H1 (cell line): ENCODE measurements at regions not wholly inside any gene's neighbourhood (a gene's known extent, or its start where the extent isn't known, plus 50 kb on each side); places are given as distances from the start of the nearest gene placed in this dataset.

ENCODE experiments used
- CTCF ChIA-PET: fragments of 300-600 bp; sonication (Branson Sonifier 250); formaldehyde crosslinking; loops from one replicate; lab custom pipeline; 2021; ENCODE audit not compliant: partially characterized antibody; lab: Charles Lee
- POLR2A ChIA-PET: fragments of 300-600 bp; sonication (Branson Sonifier 250); formaldehyde crosslinking; loops from one replicate; lab custom pipeline; 2021; ENCODE audit warnings: inconsistent platforms; ENCODE audit not compliant: partially characterized antibody; lab: Charles Lee
- DNase-seq, 2 experiments: peaks; one replicate each; pipeline versions ENCODE4 v3.0.0 to v3.0.0-alpha.2; 2010 to 2022; ENCODE audit warnings: low spot score in 2 of 2, low read depth in 1 of 2, mixed read lengths in 1 of 2
- FAIRE-seq: peaks from 2 replicates; lab custom pipeline; 2011; peaks lifted over from hg19 to GRCh38; lab: Jason Lieb, UNC
- H2AFZ ChIP-seq: 2 replicates; pipeline ENCODE4 v1.8.1; 2012; ENCODE audit warnings: low read length, inconsistent platforms
- H2AK5ac ChIP-seq: 2 replicates; pipeline ENCODE4 v1.6.1; 2013; ENCODE audit warnings: low read depth, low read length
- H2BK120ac ChIP-seq: replicated peaks from 2 replicates; pipeline ENCODE3; 2013; ENCODE audit warnings: low read depth, low read length, inconsistent platforms
- H2BK12ac ChIP-seq: 2 replicates; pipeline ENCODE4 v1.6.1; 2013; ENCODE audit warnings: low read depth, low read length
- H2BK15ac ChIP-seq: 2 replicates; pipeline ENCODE4 v1.6.1; 2013; ENCODE audit warnings: low read length
- H2BK20ac ChIP-seq: 2 replicates; pipeline ENCODE4 v1.6.1; 2013; ENCODE audit warnings: low read length
- H2BK5ac ChIP-seq: 2 replicates; pipeline ENCODE4 v1.6.1; 2013; ENCODE audit warnings: low read depth, low read length
- H3K14ac ChIP-seq: 2 replicates; pipeline ENCODE4 v1.6.1; 2013; ENCODE audit warnings: inconsistent platforms; ENCODE audit not compliant: insufficient read length
- H3K18ac ChIP-seq: 2 replicates; pipeline ENCODE4 v1.6.1; 2013; ENCODE audit warnings: low read length; ENCODE audit errors: extremely low read depth
- H3K23ac ChIP-seq: 2 replicates; pipeline ENCODE4 v1.6.1; 2013; ENCODE audit warnings: inconsistent platforms; ENCODE audit not compliant: insufficient read length
- H3K23me2 ChIP-seq: 2 replicates; pipeline ENCODE4 v1.6.1; 2013; ENCODE audit warnings: low read depth, low read length
- H3K27ac ChIP-seq: 2 replicates; pipeline ENCODE4 v1.6.1; 2011; ENCODE audit warnings: low read depth, low read length, inconsistent platforms
- H3K27me3 ChIP-seq, 4 experiments: replicated peaks in 1 of 4; 1 replicate in 1 of 4; 2 replicates in 3 of 4; pipeline versions ENCODE4 v1.6.1 to v1.8.1; 2011 to 2013; ENCODE audit warnings: low read length in 3 of 4, mild to moderate bottlenecking in 3 of 4, inconsistent platforms in 2 of 4, mixed read lengths in 2 of 4, moderate library complexity in 1 of 4; ENCODE audit not compliant: control insufficient read depth in 3 of 4, insufficient read depth in 3 of 4; ENCODE audit errors: extremely low read depth in 1 of 4
- H3K36me3 ChIP-seq, 4 experiments: 2 replicates each; pipeline versions ENCODE4 v1.6.1 to v1.8.1; 2011 to 2013; ENCODE audit warnings: mild to moderate bottlenecking in 4 of 4, low read length in 3 of 4, moderate library complexity in 2 of 4, control low read depth in 1 of 4, inconsistent platforms in 1 of 4; ENCODE audit not compliant: insufficient read depth in 4 of 4, control insufficient read depth in 2 of 4
- H3K4ac ChIP-seq: replicated peaks from 2 replicates; pipeline ENCODE3; 2013; ENCODE audit warnings: low read length, low read depth, mixed read lengths, inconsistent platforms; ENCODE audit not compliant: insufficient read length
- H3K4me1 ChIP-seq, 4 experiments: replicated peaks in 1 of 4; 1 replicate in 1 of 4; 2 replicates in 3 of 4; pipeline versions ENCODE4 v1.6.1 to v1.8.1; 2011 to 2013; ENCODE audit warnings: low read length in 3 of 4, inconsistent platforms in 2 of 4, mixed read lengths in 1 of 4; ENCODE audit not compliant: insufficient read depth in 4 of 4, control insufficient read depth in 3 of 4
- H3K4me2 ChIP-seq, 2 experiments: 2 replicates each; pipeline versions ENCODE4 v1.6.1 to v1.8.1; 2011 to 2013; ENCODE audit warnings: low read depth in 2 of 2, low read length in 2 of 2, control low read depth in 1 of 2, inconsistent platforms in 1 of 2, mild to moderate bottlenecking in 1 of 2; ENCODE audit not compliant: insufficient read depth in 1 of 2
- H3K4me3 ChIP-seq, 4 experiments: fragments of 200-600, 300-600 bp in 1 of 4; sonication (generic), shearing (Covaris generic), sonication (Bioruptor Twin) in 1 of 4; 2 replicates each; pipeline versions ENCODE4 v1.5.1 to v1.8.1; 2011 to 2016; ENCODE audit warnings: low read length in 4 of 4, low read depth in 3 of 4, control low read depth in 2 of 4, inconsistent platforms in 2 of 4, mild to moderate bottlenecking in 2 of 4, mixed read lengths in 1 of 4, moderate library complexity in 1 of 4; ENCODE audit not compliant: insufficient read depth in 2 of 4; ENCODE audit errors: extremely low read depth in 1 of 4
- H3K56ac ChIP-seq: replicated peaks from 2 replicates; pipeline ENCODE3; 2013; ENCODE audit warnings: low read depth, mild to moderate bottlenecking, mixed read lengths, low read length, inconsistent platforms; ENCODE audit not compliant: insufficient read length
- H3K79me1 ChIP-seq: 2 replicates; pipeline ENCODE4 v1.6.1; 2013; ENCODE audit warnings: low read depth, low read length, control low read depth
- H3K79me2 ChIP-seq, 2 experiments: 2 replicates each; pipeline versions ENCODE4 v1.6.1 to v1.8.1; 2012 to 2013; ENCODE audit warnings: low read length in 2 of 2, mild to moderate bottlenecking in 2 of 2, inconsistent platforms in 1 of 2; ENCODE audit not compliant: insufficient read depth in 2 of 2, control insufficient read depth in 1 of 2
- H3K9ac ChIP-seq, 4 experiments: replicated peaks in 1 of 4; 1 replicate in 1 of 4; 2 replicates in 3 of 4; pipeline versions ENCODE4 v1.6.1 to v1.8.1; 2011 to 2013; ENCODE audit warnings: low read depth in 3 of 4, low read length in 3 of 4, control low read depth in 2 of 4, mild to moderate bottlenecking in 2 of 4, moderate library complexity in 2 of 4, inconsistent platforms in 1 of 4; ENCODE audit errors: extremely low read depth in 1 of 4
- H3K9me3 ChIP-seq, 2 experiments: 2 replicates each; pipeline versions ENCODE4 v1.6.1 to v1.8.1; 2012 to 2013; ENCODE audit warnings: mild to moderate bottlenecking in 2 of 2, moderate library complexity in 2 of 2, control low read depth in 1 of 2, inconsistent platforms in 1 of 2, low read depth in 1 of 2, low read length in 1 of 2, mixed read lengths in 1 of 2; ENCODE audit not compliant: insufficient read depth in 2 of 2
- H4K20me1 ChIP-seq, 2 experiments: replicated peaks in 1 of 2; 2 replicates each; pipeline versions ENCODE3 to v1.8.1; 2011 to 2013; ENCODE audit warnings: inconsistent platforms in 2 of 2, low read length in 2 of 2, mild to moderate bottlenecking in 1 of 2; ENCODE audit not compliant: insufficient read depth in 2 of 2, control insufficient read depth in 1 of 2
- H4K5ac ChIP-seq: 2 replicates; pipeline ENCODE4 v1.6.1; 2013; ENCODE audit warnings: low read length, low read depth, mixed read lengths, inconsistent platforms; ENCODE audit not compliant: insufficient read length
- H4K8ac ChIP-seq: 2 replicates; pipeline ENCODE4 v1.8.0; 2013; ENCODE audit warnings: mild to moderate bottlenecking, moderate library complexity, low read length, inconsistent platforms; ENCODE audit not compliant: insufficient read depth; ENCODE audit errors: extremely low read depth
- H4K91ac ChIP-seq: replicated peaks from 2 replicates; pipeline ENCODE3; 2013; ENCODE audit warnings: low read length, mixed read lengths, inconsistent platforms; ENCODE audit not compliant: insufficient read length
- CHD7 ChIP-seq: fragments of 300-600 bp; sonication (generic); IDR thresholded peaks from 2 replicates; pipeline ENCODE4 v1.7.1; 2012; ENCODE audit warnings: low read length, moderate library complexity, mild to moderate bottlenecking, inconsistent platforms; ENCODE audit not compliant: insufficient replicate concordance
- WGBS, 2 experiments: shearing (Covaris generic) in 1 of 2; methylation state at CpG; one replicate each; pipeline versions ENCODE4 v1.1.6 to v1.1.7; 2013 to 2015; ENCODE audit warnings: low lambda C conversion rate in 2 of 2, mixed read lengths in 2 of 2, inconsistent platforms in 1 of 2, low coverage in 1 of 2, missing lambda C conversion rate in 1 of 2; ENCODE audit not compliant: insufficient replicate concordance in 2 of 2, insufficient coverage in 1 of 2, insufficient read length in 1 of 2; ENCODE audit errors: extremely low coverage in 1 of 2, missing lambda C conversion rate in 1 of 2; 5-methylcytosine and 5-hydroxymethylcytosine counted together

GRCh38 chr1:73911849-73912248, 286.1 kb downstream of the LRRIQ3 start:
- Histone ChIP-seq H3K4me3 (no peak overlapping the region), H4K91ac (no peak overlapping the region), H4K5ac (no peak overlapping the region), H3K4me1 (no peaks in the 10 kb centered on the region; a peak in 1 of 7 replicates), H3K9ac (no peak overlapping the region), H3K18ac (no peak overlapping the region), H4K20me1 (no peaks in the 10 kb centered on the region), H3K9me3 (peaks cover 11% of the 10 kb centered on the region in 2 experiments), H3K27me3 (no peaks in the 10 kb centered on the region), H2BK12ac (no peak overlapping the region), H2BK120ac (no peak overlapping the region), H3K79me1 (no peaks in the 10 kb centered on the region), H3K4ac (no peak overlapping the region), H3K56ac (no peak overlapping the region), H2AK5ac (no peak overlapping the region), H2BK15ac (no peak overlapping the region), H2BK5ac (no peak overlapping the region), H3K23me2 (no peaks in the 10 kb centered on the region), H4K8ac (no peak overlapping the region), H3K23ac (no peak overlapping the region), H3K4me2 (no peak overlapping the region), H3K14ac (no peak overlapping the region), H3K27ac (no peak overlapping the region), H3K79me2 (no peaks in the 10 kb centered on the region), H2BK20ac (no peak overlapping the region), H2AFZ (no peak overlapping the region), H3K36me3 (no peaks in the 10 kb centered on the region)
- DNase-seq (no peak), FAIRE-seq (no peak)
- WGBS, 2 experiments, result 100% methylated on average over 1 of the region's 1 CpG; no CpG with 5 or more reads in 1 of the 2 experiments
- POLR2A ChIA-PET, result no interaction called here
- CTCF ChIA-PET, result no interaction called here
- TF ChIP-seq CHD7, result no peak
